ENCODE measurements at regions not wholly inside any gene's neighbourhood (a gene's known extent, or its start where the extent isn't known, plus 50 kb on each side); places are given as distances from the start of the nearest gene placed in this dataset.

DNA sequence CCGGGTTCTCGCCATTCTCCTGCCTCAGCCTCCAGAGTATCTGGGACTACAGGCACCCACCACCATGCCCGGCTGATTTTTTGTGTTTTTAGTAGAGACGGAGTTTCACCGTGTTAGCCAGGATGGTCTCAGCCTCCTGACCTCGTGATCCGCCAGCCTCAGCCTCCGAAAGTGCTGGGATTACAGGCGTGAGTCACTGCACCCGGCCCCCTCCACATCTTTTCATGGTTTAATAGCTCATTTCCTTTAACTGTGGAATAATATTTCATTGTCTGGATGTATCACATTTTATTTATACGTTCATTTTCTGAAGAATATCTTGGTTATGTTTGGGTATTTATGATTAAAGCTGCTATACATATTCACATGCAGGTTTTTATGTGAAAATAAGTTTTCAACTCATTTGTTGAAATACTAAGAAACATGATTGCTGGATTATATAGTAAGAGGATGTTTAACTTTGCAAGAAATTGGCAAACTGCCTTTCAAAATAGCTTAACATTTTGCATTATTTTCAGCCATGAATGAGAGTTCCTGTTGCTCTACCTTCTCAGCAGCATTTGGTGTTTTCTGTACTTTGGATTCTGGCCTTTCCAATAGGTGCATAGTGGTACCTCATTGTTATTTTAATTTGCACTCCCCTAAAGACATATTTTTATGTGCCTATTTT is 591.9 kb downstream of the TECRL start:
- H3K4me1 ChIP-seq (ENCODE audit: control insufficient read depth, insufficient read depth, low read length): no peaks in the 10 kb centered on the region
- CTCF ChIA-PET: no interaction called here
- H3K4me3 ChIP-seq (ENCODE audit: low read depth in 2 of 2, low read length in 2 of 2): no peak overlapping the region
- DNase-seq (ENCODE audit: low read depth, low spot score) (no peak), ATAC-seq (no peak)
- in situ Hi-C loops (cut with HindIII; ENCODE audit: low pct_unique_long_range_greater_than_20kb, low sequenced_read_pairs) (no loop called here), intact Hi-C loops (cut with micrococcal nuclease; ENCODE audit: unreplicated experiment) (no loop called here)
- no peak overlapping the region for H3K27ac ChIP-seq (ENCODE audit: low read length)
- POLR2A ChIA-PET: no interaction called here
- H3K27me3 ChIP-seq (ENCODE audit: control insufficient read depth, insufficient read depth, low read length): no peaks in the 10 kb centered on the region
- TF ChIP-seq, protein P1, sequence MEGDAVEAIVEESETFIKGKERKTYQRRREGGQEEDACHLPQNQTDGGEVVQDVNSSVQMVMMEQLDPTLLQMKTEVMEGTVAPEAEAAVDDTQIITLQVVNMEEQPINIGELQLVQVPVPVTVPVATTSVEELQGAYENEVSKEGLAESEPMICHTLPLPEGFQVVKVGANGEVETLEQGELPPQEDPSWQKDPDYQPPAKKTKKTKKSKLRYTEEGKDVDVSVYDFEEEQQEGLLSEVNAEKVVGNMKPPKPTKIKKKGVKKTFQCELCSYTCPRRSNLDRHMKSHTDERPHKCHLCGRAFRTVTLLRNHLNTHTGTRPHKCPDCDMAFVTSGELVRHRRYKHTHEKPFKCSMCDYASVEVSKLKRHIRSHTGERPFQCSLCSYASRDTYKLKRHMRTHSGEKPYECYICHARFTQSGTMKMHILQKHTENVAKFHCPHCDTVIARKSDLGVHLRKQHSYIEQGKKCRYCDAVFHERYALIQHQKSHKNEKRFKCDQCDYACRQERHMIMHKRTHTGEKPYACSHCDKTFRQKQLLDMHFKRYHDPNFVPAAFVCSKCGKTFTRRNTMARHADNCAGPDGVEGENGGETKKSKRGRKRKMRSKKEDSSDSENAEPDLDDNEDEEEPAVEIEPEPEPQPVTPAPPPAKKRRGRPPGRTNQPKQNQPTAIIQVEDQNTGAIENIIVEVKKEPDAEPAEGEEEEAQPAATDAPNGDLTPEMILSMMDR (IDR thresholded peaks at IDR 0.05): no peak
- TF ChIP-seq POLR2AphosphoS5 (IDR thresholded peaks at IDR 0.05; ENCODE audit: low read depth, low read length) (no peak), TCF7L2 (IDR thresholded peaks at IDR 0.05; ENCODE audit: low read depth, low read length) (no peak), SIN3A (IDR thresholded peaks at IDR 0.05; ENCODE audit: borderline replicate concordance, insufficient read depth, low read depth, low read length) (no peak)
- TF ChIP-seq, protein P2, sequence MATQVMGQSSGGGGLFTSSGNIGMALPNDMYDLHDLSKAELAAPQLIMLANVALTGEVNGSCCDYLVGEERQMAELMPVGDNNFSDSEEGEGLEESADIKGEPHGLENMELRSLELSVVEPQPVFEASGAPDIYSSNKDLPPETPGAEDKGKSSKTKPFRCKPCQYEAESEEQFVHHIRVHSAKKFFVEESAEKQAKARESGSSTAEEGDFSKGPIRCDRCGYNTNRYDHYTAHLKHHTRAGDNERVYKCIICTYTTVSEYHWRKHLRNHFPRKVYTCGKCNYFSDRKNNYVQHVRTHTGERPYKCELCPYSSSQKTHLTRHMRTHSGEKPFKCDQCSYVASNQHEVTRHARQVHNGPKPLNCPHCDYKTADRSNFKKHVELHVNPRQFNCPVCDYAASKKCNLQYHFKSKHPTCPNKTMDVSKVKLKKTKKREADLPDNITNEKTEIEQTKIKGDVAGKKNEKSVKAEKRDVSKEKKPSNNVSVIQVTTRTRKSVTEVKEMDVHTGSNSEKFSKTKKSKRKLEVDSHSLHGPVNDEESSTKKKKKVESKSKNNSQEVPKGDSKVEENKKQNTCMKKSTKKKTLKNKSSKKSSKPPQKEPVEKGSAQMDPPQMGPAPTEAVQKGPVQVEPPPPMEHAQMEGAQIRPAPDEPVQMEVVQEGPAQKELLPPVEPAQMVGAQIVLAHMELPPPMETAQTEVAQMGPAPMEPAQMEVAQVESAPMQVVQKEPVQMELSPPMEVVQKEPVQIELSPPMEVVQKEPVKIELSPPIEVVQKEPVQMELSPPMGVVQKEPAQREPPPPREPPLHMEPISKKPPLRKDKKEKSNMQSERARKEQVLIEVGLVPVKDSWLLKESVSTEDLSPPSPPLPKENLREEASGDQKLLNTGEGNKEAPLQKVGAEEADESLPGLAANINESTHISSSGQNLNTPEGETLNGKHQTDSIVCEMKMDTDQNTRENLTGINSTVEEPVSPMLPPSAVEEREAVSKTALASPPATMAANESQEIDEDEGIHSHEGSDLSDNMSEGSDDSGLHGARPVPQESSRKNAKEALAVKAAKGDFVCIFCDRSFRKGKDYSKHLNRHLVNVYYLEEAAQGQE (IDR thresholded peaks at IDR 0.05; ENCODE audit: insufficient read depth in 1 of 2, low read depth in 2 of 2, low read length in 1 of 2): no peak
- H3K36me3 ChIP-seq (ENCODE audit: control insufficient read depth, insufficient read depth, low read length): no peaks in the 10 kb centered on the region
- H3K9me3 ChIP-seq (ENCODE audit: control insufficient read depth, insufficient read depth, low read depth, low read length): no peaks in the 10 kb centered on the region
- no TSS peak for BruUV-seq (replicated peaks)

- no peaks in the 10 kb centered on the region for H3K36me3 ChIP-seq (ENCODE audit: control insufficient read depth, insufficient read depth, low read length)
Observed at GRCh38 chr4:63814171-63814964, 594.9 kb downstream of the TECRL start.

More at GRCh38 chr4:63814171-63814964, 594.9 kb downstream of the TECRL start:
- H3K27me3 ChIP-seq (ENCODE audit: control insufficient read depth, insufficient read depth, low read length): no peaks in the 10 kb centered on the region
- intact Hi-C loops (cut with micrococcal nuclease; ENCODE audit: unreplicated experiment): no loop called here
- no TSS peak for BruUV-seq (replicated peaks)
- no peak overlapping the region for H3K4me3 ChIP-seq (ENCODE audit: low read depth in 2 of 2, low read length in 2 of 2)
- no peak for DNase-seq (ENCODE audit: low read depth, low spot score)
- ChIA-PET POLR2A (no interaction called here), CTCF (no interaction called here)
- no peak for ATAC-seq
- TF ChIP-seq, protein P1 (IDR thresholded peaks at IDR 0.05): no peak
- no peak for TF ChIP-seq TCF7L2 (IDR thresholded peaks at IDR 0.05; ENCODE audit: low read depth, low read length)
- no peak for TF ChIP-seq SIN3A (IDR thresholded peaks at IDR 0.05; ENCODE audit: borderline replicate concordance, insufficient read depth, low read depth, low read length)
- no peaks in the 10 kb centered on the region for H3K9me3 ChIP-seq (ENCODE audit: control insufficient read depth, insufficient read depth, low read depth, low read length)
- no peaks in the 10 kb centered on the region for H3K4me1 ChIP-seq (ENCODE audit: control insufficient read depth, insufficient read depth, low read length)
- in situ Hi-C loops (cut with HindIII; ENCODE audit: low pct_unique_long_range_greater_than_20kb, low sequenced_read_pairs): no loop called here
- no peak overlapping the region for H3K27ac ChIP-seq (ENCODE audit: low read length)

All from Panc1 (cell line).